ENCODE measurements at regions not wholly inside any gene's neighbourhood (a gene's known extent, or its start where the extent isn't known, plus 50 kb on each side); places are given as distances from the start of the nearest gene placed in this dataset.
A peak's percentile ranks its signal among the peaks of the same experiment; 100 is the strongest.
"Not testable (repeated sequence)": the region's sequence is repeated elsewhere in the genome, so short reads cannot be mapped to it uniquely, and the experiment has no call there.

- peak; percentile 1 for DNase-seq
Observed at GRCh38 chr17:51439395-51440229, 179.3 kb downstream of the UTP18 start.

GRCh38 chr17:51441431-51441830 lies 181.1 kb downstream of the UTP18 start:
- no peak for DNase-seq

- DNase-seq: no peak
Observed at GRCh38 chr17:51442088-51442865, 181.9 kb downstream of the UTP18 start.

- DNase-seq: no peak
Observed at GRCh38 chr17:51443646-51444045, 183.3 kb downstream of the UTP18 start.

GRCh38 chr17:51445946-51446345 lies 185.6 kb downstream of the UTP18 start:
- DNase-seq: no peak

GRCh38 chr17:51454456-51454978 lies 194.2 kb downstream of the UTP18 start:
- DNase-seq: no peak

GRCh38 chr17:51455211-51455610 lies 194.9 kb downstream of the UTP18 start:
- no peak for DNase-seq

- peak; percentile 61 for DNase-seq
Observed at GRCh38 chr17:51455931-51456330, 195.6 kb downstream of the UTP18 start.

GRCh38 chr17:51456942-51457341 lies 196.6 kb downstream of the UTP18 start:
- peak; percentile 23 for DNase-seq

GRCh38 chr17:51461578-51462004 lies 201.2 kb downstream of the UTP18 start:
- peak; percentile 44 for DNase-seq

GRCh38 chr17:51463353-51463752 lies 203.0 kb downstream of the UTP18 start:
- no peak for DNase-seq

GRCh38 chr17:51467336-51467735 lies 207.0 kb downstream of the UTP18 start:
- no peak for DNase-seq

- DNase-seq: no peak
Observed at GRCh38 chr17:51472670-51473205, 212.4 kb downstream of the UTP18 start.

GRCh38 chr17:51474764-51475163 lies 214.4 kb downstream of the UTP18 start:
- DNase-seq: no peak

GRCh38 chr17:51475730-51476129 lies 215.4 kb downstream of the UTP18 start:
- DNase-seq: no peak

GRCh38 chr17:51479303-51479702 lies 219.0 kb downstream of the UTP18 start:
- no peak for DNase-seq

GRCh38 chr17:51481370-51481769 lies 221.0 kb downstream of the UTP18 start:
- no peak for DNase-seq

- DNase-seq: not testable (repeated sequence)
Observed at GRCh38 chr17:51482248-51482647, 221.9 kb downstream of the UTP18 start.

GRCh38 chr17:51486091-51486490 lies 225.7 kb downstream of the UTP18 start:
- no peak for DNase-seq

- DNase-seq: no peak
Observed at GRCh38 chr17:51486885-51487520, 226.7 kb downstream of the UTP18 start.

GRCh38 chr17:51487947-51488346 lies 227.6 kb downstream of the UTP18 start:
- DNase-seq: no peak

GRCh38 chr17:51491416-51491815 lies 231.1 kb downstream of the UTP18 start:
- no peak for DNase-seq

- no peak for DNase-seq
Observed at GRCh38 chr17:51493206-51493605, 232.9 kb downstream of the UTP18 start.

All from fibroblast of upper back skin (primary cell).